ENCODE measurements at regions not wholly inside any gene's neighbourhood (a gene's known extent, or its start where the extent isn't known, plus 50 kb on each side); places are given as distances from the start of the nearest gene placed in this dataset.

GRCh38 chr3:40837300-40837699 is 312.5 kb downstream of the ZNF621 start:
- H3K27ac ChIP-seq = no peak overlapping the region

GRCh38 chr3:40841131-40841530 is 316.4 kb downstream of the ZNF621 start:
- no peaks in the 10 kb centered on the region for H3K36me3 ChIP-seq
- DNase-seq = no peak

More at GRCh38 chr3:40837300-40837699, 312.5 kb downstream of the ZNF621 start:
- DNase-seq = no peak
- Histone ChIP-seq H3K9me3 (no peaks in the 10 kb centered on the region), H3K27me3 (no peaks in the 10 kb centered on the region), H3K36me3 (no peaks in the 10 kb centered on the region), H3K4me3 (no peak overlapping the region), H3K4me1 (no peaks in the 10 kb centered on the region)
- intact Hi-C loops (cut with DNase I; ENCODE audit: low total_unique reads) = no loop called here
- no peak for TF ChIP-seq CTCF (IDR thresholded peaks at IDR 0.05)

GRCh38 chr3:40841570-40842109 is 316.9 kb downstream of the ZNF621 start:
- no peaks in the 10 kb centered on the region for H3K4me1 ChIP-seq
- DNase-seq = no peak
- no peak overlapping the region for H3K4me3 ChIP-seq
- intact Hi-C loops (cut with DNase I; ENCODE audit: low total_unique reads) = no loop called here
- no peak overlapping the region for H3K27ac ChIP-seq
- no peaks in the 10 kb centered on the region for H3K36me3 ChIP-seq
- TF ChIP-seq CTCF (IDR thresholded peaks at IDR 0.05) = no peak
- no peaks in the 10 kb centered on the region for H3K27me3 ChIP-seq
- peaks cover 0 to 6% (median 0%) of the 10 kb centered on the region in 3 donors for H3K9me3 ChIP-seq

More at GRCh38 chr3:40841131-40841530, 316.4 kb downstream of the ZNF621 start:
- intact Hi-C loops (cut with DNase I; ENCODE audit: low total_unique reads) = no loop called here
- Histone ChIP-seq H3K4me1 (no peaks in the 10 kb centered on the region), H3K9me3 (peaks cover 0 to 6% (median 0%) of the 10 kb centered on the region in 3 donors), H3K27me3 (no peaks in the 10 kb centered on the region), H3K27ac (no peak overlapping the region), H3K4me3 (no peak overlapping the region)
- no peak for TF ChIP-seq CTCF (IDR thresholded peaks at IDR 0.05)

- H3K27me3 ChIP-seq = no peaks in the 10 kb centered on the region
- intact Hi-C loops (cut with DNase I; ENCODE audit: low total_unique reads) = no loop called here
- TF ChIP-seq CTCF (IDR thresholded peaks at IDR 0.05) = no peak
- peaks cover 0 to 6% (median 0%) of the 10 kb centered on the region in 3 donors for H3K9me3 ChIP-seq
- no peaks in the 10 kb centered on the region for H3K36me3 ChIP-seq
- H3K4me3 ChIP-seq = no peak overlapping the region
- no peaks in the 10 kb centered on the region for H3K4me1 ChIP-seq
- H3K27ac ChIP-seq = no peak overlapping the region
- DNase-seq = no peak
These were observed 318.0 kb downstream of the ZNF621 start for GRCh38 chr3:40842714-40843113.

- Histone ChIP-seq H3K27ac (no peak overlapping the region), H3K27me3 (no peaks in the 10 kb centered on the region), H3K4me3 (no peak overlapping the region), H3K36me3 (no peaks in the 10 kb centered on the region), H3K9me3 (peaks cover 0 to 6% (median 0%) of the 10 kb centered on the region in 3 donors), H3K4me1 (no peaks in the 10 kb centered on the region)
- no peak for DNase-seq
- TF ChIP-seq CTCF (IDR thresholded peaks at IDR 0.05) = no peak
- intact Hi-C loops (cut with DNase I; ENCODE audit: low total_unique reads) = no loop called here
These were observed 318.5 kb downstream of the ZNF621 start for GRCh38 chr3:40843208-40843624.
